ENCODE measurements at regions not wholly inside any gene's neighbourhood (a gene's known extent, or its start where the extent isn't known, plus 50 kb on each side); places are given as distances from the start of the nearest gene placed in this dataset.
A peak's percentile ranks its signal among the peaks of the same experiment; 100 is the strongest.

DNA sequence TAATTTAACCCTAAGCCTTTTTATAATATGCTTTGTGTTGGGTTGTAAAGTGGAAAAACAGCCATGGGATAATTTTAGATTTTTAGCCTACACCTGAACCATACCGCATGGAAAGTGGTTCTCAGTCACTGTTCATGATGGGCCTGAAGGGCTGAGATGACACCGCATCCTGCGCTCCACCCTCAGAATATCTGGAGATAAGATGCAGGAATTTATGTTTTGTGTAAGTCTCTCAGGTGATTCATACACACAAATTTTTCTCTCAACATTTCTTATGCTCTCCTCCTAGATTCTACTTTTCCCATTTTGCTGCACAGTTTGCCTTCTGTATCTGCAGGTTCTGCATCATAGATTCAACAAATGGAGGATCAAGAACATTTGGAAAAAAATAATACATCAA, 191.3 kb upstream of the PHACTR1 start:
- Histone ChIP-seq H3K27me3 (ENCODE audit: low read depth) (no peaks in the 10 kb centered on the region), H3K9me3 (replicated peaks) (peaks cover 24% of the 10 kb centered on the region), H3K27ac (replicated peaks) (no peak overlapping the region), H3K36me3 (no peaks in the 10 kb centered on the region), H3K4me3 (no peak overlapping the region), H3K4me1 (peaks cover 24% of the 10 kb centered on the region)
- intact Hi-C loops (cut with micrococcal nuclease), result no loop called here
- TF ChIP-seq, protein P1, sequence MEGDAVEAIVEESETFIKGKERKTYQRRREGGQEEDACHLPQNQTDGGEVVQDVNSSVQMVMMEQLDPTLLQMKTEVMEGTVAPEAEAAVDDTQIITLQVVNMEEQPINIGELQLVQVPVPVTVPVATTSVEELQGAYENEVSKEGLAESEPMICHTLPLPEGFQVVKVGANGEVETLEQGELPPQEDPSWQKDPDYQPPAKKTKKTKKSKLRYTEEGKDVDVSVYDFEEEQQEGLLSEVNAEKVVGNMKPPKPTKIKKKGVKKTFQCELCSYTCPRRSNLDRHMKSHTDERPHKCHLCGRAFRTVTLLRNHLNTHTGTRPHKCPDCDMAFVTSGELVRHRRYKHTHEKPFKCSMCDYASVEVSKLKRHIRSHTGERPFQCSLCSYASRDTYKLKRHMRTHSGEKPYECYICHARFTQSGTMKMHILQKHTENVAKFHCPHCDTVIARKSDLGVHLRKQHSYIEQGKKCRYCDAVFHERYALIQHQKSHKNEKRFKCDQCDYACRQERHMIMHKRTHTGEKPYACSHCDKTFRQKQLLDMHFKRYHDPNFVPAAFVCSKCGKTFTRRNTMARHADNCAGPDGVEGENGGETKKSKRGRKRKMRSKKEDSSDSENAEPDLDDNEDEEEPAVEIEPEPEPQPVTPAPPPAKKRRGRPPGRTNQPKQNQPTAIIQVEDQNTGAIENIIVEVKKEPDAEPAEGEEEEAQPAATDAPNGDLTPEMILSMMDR (IDR thresholded peaks at IDR 0.05; ENCODE audit: borderline replicate concordance), result no peak
- DNase-seq, result no peak

GRCh38 chr6:12527339-12527738, 189.2 kb upstream of the PHACTR1 start:
- H3K27ac ChIP-seq (replicated peaks), result no peak overlapping the region
- no peak overlapping the region for H3K4me3 ChIP-seq
- TF ChIP-seq, protein P1 (IDR thresholded peaks at IDR 0.05; ENCODE audit: borderline replicate concordance), result no peak
- no peak for DNase-seq
- peaks cover 24% of the 10 kb centered on the region for H3K9me3 ChIP-seq (replicated peaks)
- intact Hi-C loops (cut with micrococcal nuclease), result no loop called here
- no peaks in the 10 kb centered on the region for H3K27me3 ChIP-seq (ENCODE audit: low read depth)
- H3K4me1 ChIP-seq, result peaks cover 28% of the 10 kb centered on the region
- no peaks in the 10 kb centered on the region for H3K36me3 ChIP-seq

- Histone ChIP-seq H3K4me1 (peaks cover 28% of the 10 kb centered on the region), H3K36me3 (no peaks in the 10 kb centered on the region), H3K4me3 (no peak overlapping the region), H3K27me3 (ENCODE audit: low read depth) (no peaks in the 10 kb centered on the region), H3K27ac (replicated peaks) (peak overlapping the region; percentile 52), H3K9me3 (replicated peaks) (peaks cover 18% of the 10 kb centered on the region)
- TF ChIP-seq, protein P1 (IDR thresholded peaks at IDR 0.05; ENCODE audit: borderline replicate concordance), result no peak
- DNase-seq, result no peak
- intact Hi-C loops (cut with micrococcal nuclease), result no loop called here
Measured at GRCh38 chr6:12528136-12528535, 188.4 kb upstream of the PHACTR1 start.

GRCh38 chr6:12528581-12529363, 187.8 kb upstream of the PHACTR1 start:
- no peak overlapping the region for H3K4me3 ChIP-seq
- peak overlapping the region; percentile 52 for H3K27ac ChIP-seq (replicated peaks)
- no peak for DNase-seq

DNA sequence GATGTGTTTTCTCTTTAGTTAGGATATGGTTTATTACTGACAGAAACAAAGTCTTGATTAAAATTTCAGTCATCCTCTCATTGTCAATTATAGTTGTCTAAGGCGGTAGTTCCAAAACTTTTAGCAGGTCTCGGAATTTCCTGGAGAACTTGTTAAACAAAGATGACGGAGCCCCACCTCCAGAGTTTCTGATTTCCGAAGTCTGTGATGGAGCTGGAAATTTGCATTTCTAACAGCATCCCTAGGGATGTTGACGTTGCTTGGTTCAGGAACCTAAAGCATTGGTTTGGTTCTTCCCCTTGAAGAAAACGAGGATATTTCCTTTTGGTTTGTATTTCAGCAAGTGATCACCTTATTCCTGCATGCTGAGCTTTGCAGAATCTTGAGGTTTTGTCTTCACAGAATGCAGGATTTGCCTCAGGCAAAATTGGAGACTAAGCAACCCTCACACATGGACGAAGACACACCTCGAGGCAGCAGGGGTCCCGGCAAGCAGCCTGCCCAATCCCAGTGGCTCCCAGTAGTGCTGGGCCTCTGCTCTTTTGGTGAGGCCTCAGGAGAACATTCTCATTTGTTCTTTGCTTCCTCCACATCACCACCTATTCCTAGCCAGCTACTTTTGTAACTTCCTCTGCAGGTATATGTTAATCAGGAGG, 187.1 kb upstream of the PHACTR1 start:
- TF ChIP-seq, protein P1 (IDR thresholded peaks at IDR 0.05; ENCODE audit: borderline replicate concordance), result no peak
- peaks cover 7% of the 10 kb centered on the region for H3K9me3 ChIP-seq (replicated peaks)
- DNase-seq, result no peak
- H3K4me3 ChIP-seq, result no peak overlapping the region
- H3K36me3 ChIP-seq, result no peaks in the 10 kb centered on the region
- intact Hi-C loops (cut with micrococcal nuclease), result no loop called here
- no peaks in the 10 kb centered on the region for H3K27me3 ChIP-seq (ENCODE audit: low read depth)
- H3K4me1 ChIP-seq, result peaks cover 28% of the 10 kb centered on the region
- H3K27ac ChIP-seq (replicated peaks), result peak overlapping the region; percentile 52

More at GRCh38 chr6:12528581-12529363, 187.8 kb upstream of the PHACTR1 start:
- H3K4me1 ChIP-seq, result peaks cover 28% of the 10 kb centered on the region
- no peaks in the 10 kb centered on the region for H3K27me3 ChIP-seq (ENCODE audit: low read depth)
- H3K36me3 ChIP-seq, result no peaks in the 10 kb centered on the region
- peaks cover 14% of the 10 kb centered on the region for H3K9me3 ChIP-seq (replicated peaks)
- TF ChIP-seq, protein P1 (IDR thresholded peaks at IDR 0.05; ENCODE audit: borderline replicate concordance), result no peak
- intact Hi-C loops (cut with micrococcal nuclease), result no loop called here

Measured in left ventricle myocardium inferior (tissue), 1 donor.